ENCODE measurements at regions not wholly inside any gene's neighbourhood (a gene's known extent, or its start where the extent isn't known, plus 50 kb on each side); places are given as distances from the start of the nearest gene placed in this dataset.

- WGBS (ENCODE audit: insufficient coverage, insufficient read length) = no CpG with 5 or more reads among the region's 2 CpGs
- no peaks in the 10 kb centered on the region for H3K36me3 ChIP-seq (ENCODE audit: control insufficient read depth, insufficient read depth, low read length)
- no peak for DNase-seq (ENCODE audit: low read depth, low spot score)
- no peaks in the 10 kb centered on the region for H3K4me1 ChIP-seq (ENCODE audit: control insufficient read depth, insufficient read depth, low read length)
- H3K4me3 ChIP-seq (ENCODE audit: low read length) = no peak overlapping the region
- H3K27me3 ChIP-seq (ENCODE audit: control insufficient read depth, insufficient read depth, low read length) = no peaks in the 10 kb centered on the region
- no peaks in the 10 kb centered on the region for H3K9me3 ChIP-seq (ENCODE audit: control insufficient read depth, insufficient read depth, low read length)
- no peak overlapping the region for H3K27ac ChIP-seq (ENCODE audit: low read length)
Measured at GRCh38 chr5:28726815-28727214, 1688.4 kb upstream of the CDH9 start.

GRCh38 chr5:28725001-28725400 lies 1686.6 kb upstream of the CDH9 start:
- no peak for DNase-seq (ENCODE audit: low read depth, low spot score)
- no peaks in the 10 kb centered on the region for H3K27me3 ChIP-seq (ENCODE audit: control insufficient read depth, insufficient read depth, low read length)
- H3K4me1 ChIP-seq (ENCODE audit: control insufficient read depth, insufficient read depth, low read length) = no peaks in the 10 kb centered on the region
- no peaks in the 10 kb centered on the region for H3K9me3 ChIP-seq (ENCODE audit: control insufficient read depth, insufficient read depth, low read length)
- no peak overlapping the region for H3K4me3 ChIP-seq (ENCODE audit: low read length)
- no peak overlapping the region for H3K27ac ChIP-seq (ENCODE audit: low read length)
- H3K36me3 ChIP-seq (ENCODE audit: control insufficient read depth, insufficient read depth, low read length) = no peaks in the 10 kb centered on the region
- no CpG with 5 or more reads among the region's 3 CpGs for whole genome bisulfite sequencing (ENCODE audit: insufficient coverage, insufficient read length)

- no peaks in the 10 kb centered on the region for H3K27me3 ChIP-seq (ENCODE audit: control insufficient read depth, insufficient read depth, low read length)
- no peaks in the 10 kb centered on the region for H3K4me1 ChIP-seq (ENCODE audit: control insufficient read depth, insufficient read depth, low read length)
- no peak overlapping the region for H3K27ac ChIP-seq (ENCODE audit: low read length)
- H3K36me3 ChIP-seq (ENCODE audit: control insufficient read depth, insufficient read depth, low read length) = no peaks in the 10 kb centered on the region
- WGBS (ENCODE audit: insufficient coverage, insufficient read length) = no CpG with 5 or more reads among the region's 4 CpGs
- DNase-seq (ENCODE audit: low read depth, low spot score) = no peak
- H3K9me3 ChIP-seq (ENCODE audit: control insufficient read depth, insufficient read depth, low read length) = no peaks in the 10 kb centered on the region
- no peak overlapping the region for H3K4me3 ChIP-seq (ENCODE audit: low read length)
Measured at GRCh38 chr5:28714907-28715698, 1676.7 kb upstream of the CDH9 start.

GRCh38 chr5:28710360-28710759 lies 1672.0 kb upstream of the CDH9 start:
- DNase-seq (ENCODE audit: low read depth, low spot score) = no peak
- no peaks in the 10 kb centered on the region for H3K4me1 ChIP-seq (ENCODE audit: control insufficient read depth, insufficient read depth, low read length)
- H3K27me3 ChIP-seq (ENCODE audit: control insufficient read depth, insufficient read depth, low read length) = no peaks in the 10 kb centered on the region
- no peaks in the 10 kb centered on the region for H3K9me3 ChIP-seq (ENCODE audit: control insufficient read depth, insufficient read depth, low read length)
- H3K4me3 ChIP-seq (ENCODE audit: low read length) = no peak overlapping the region
- no peak overlapping the region for H3K27ac ChIP-seq (ENCODE audit: low read length)
- H3K36me3 ChIP-seq (ENCODE audit: control insufficient read depth, insufficient read depth, low read length) = no peaks in the 10 kb centered on the region

- whole genome bisulfite sequencing (ENCODE audit: insufficient coverage, insufficient read length) = no CpG with 5 or more reads among the region's 5 CpGs
- Histone ChIP-seq H3K4me1 (ENCODE audit: control insufficient read depth, insufficient read depth, low read length) (no peaks in the 10 kb centered on the region), H3K27me3 (ENCODE audit: control insufficient read depth, insufficient read depth, low read length) (no peaks in the 10 kb centered on the region), H3K9me3 (ENCODE audit: control insufficient read depth, insufficient read depth, low read length) (no peaks in the 10 kb centered on the region), H3K27ac (ENCODE audit: low read length) (no peak overlapping the region), H3K4me3 (ENCODE audit: low read length) (no peak overlapping the region), H3K36me3 (ENCODE audit: control insufficient read depth, insufficient read depth, low read length) (no peaks in the 10 kb centered on the region)
- DNase-seq (ENCODE audit: low read depth, low spot score) = no peak
Measured at GRCh38 chr5:28708472-28708871, 1670.1 kb upstream of the CDH9 start.

- Histone ChIP-seq H3K4me1 (ENCODE audit: control insufficient read depth, insufficient read depth, low read length) (no peaks in the 10 kb centered on the region), H3K36me3 (ENCODE audit: control insufficient read depth, insufficient read depth, low read length) (no peaks in the 10 kb centered on the region), H3K27me3 (ENCODE audit: control insufficient read depth, insufficient read depth, low read length) (no peaks in the 10 kb centered on the region), H3K27ac (ENCODE audit: low read length) (no peak overlapping the region), H3K9me3 (ENCODE audit: control insufficient read depth, insufficient read depth, low read length) (no peaks in the 10 kb centered on the region), H3K4me3 (ENCODE audit: low read length) (no peak overlapping the region)
- DNase-seq (ENCODE audit: low read depth, low spot score) = no peak
Measured at GRCh38 chr5:28707706-28708105, 1669.3 kb upstream of the CDH9 start.

- H3K36me3 ChIP-seq (ENCODE audit: control insufficient read depth, insufficient read depth, low read length) = no peaks in the 10 kb centered on the region
- H3K9me3 ChIP-seq (ENCODE audit: control insufficient read depth, insufficient read depth, low read length) = no peaks in the 10 kb centered on the region
- no peak overlapping the region for H3K4me3 ChIP-seq (ENCODE audit: low read length)
- H3K27ac ChIP-seq (ENCODE audit: low read length) = no peak overlapping the region
- H3K27me3 ChIP-seq (ENCODE audit: control insufficient read depth, insufficient read depth, low read length) = no peaks in the 10 kb centered on the region
- H3K4me1 ChIP-seq (ENCODE audit: control insufficient read depth, insufficient read depth, low read length) = no peaks in the 10 kb centered on the region
- no peak for DNase-seq (ENCODE audit: low read depth, low spot score)
- WGBS (ENCODE audit: insufficient coverage, insufficient read length) = no CpG with 5 or more reads among the region's 1 CpG
Measured at GRCh38 chr5:28703651-28704260, 1665.4 kb upstream of the CDH9 start.

GRCh38 chr5:28691526-28691925 lies 1653.1 kb upstream of the CDH9 start:
- H3K4me3 ChIP-seq (ENCODE audit: low read length) = no peak overlapping the region
- no peaks in the 10 kb centered on the region for H3K9me3 ChIP-seq (ENCODE audit: control insufficient read depth, insufficient read depth, low read length)
- H3K27me3 ChIP-seq (ENCODE audit: control insufficient read depth, insufficient read depth, low read length) = no peaks in the 10 kb centered on the region
- H3K4me1 ChIP-seq (ENCODE audit: control insufficient read depth, insufficient read depth, low read length) = no peaks in the 10 kb centered on the region
- DNase-seq (ENCODE audit: low read depth, low spot score) = no peak
- H3K36me3 ChIP-seq (ENCODE audit: control insufficient read depth, insufficient read depth, low read length) = no peaks in the 10 kb centered on the region
- H3K27ac ChIP-seq (ENCODE audit: low read length) = no peak overlapping the region

GRCh38 chr5:28685794-28686193 lies 1647.4 kb upstream of the CDH9 start:
- Histone ChIP-seq H3K9me3 (ENCODE audit: control insufficient read depth, insufficient read depth, low read length) (no peaks in the 10 kb centered on the region), H3K27me3 (ENCODE audit: control insufficient read depth, insufficient read depth, low read length) (no peaks in the 10 kb centered on the region), H3K4me3 (ENCODE audit: low read length) (no peak overlapping the region), H3K36me3 (ENCODE audit: control insufficient read depth, insufficient read depth, low read length) (no peaks in the 10 kb centered on the region), H3K27ac (ENCODE audit: low read length) (no peak overlapping the region), H3K4me1 (ENCODE audit: control insufficient read depth, insufficient read depth, low read length) (no peaks in the 10 kb centered on the region)
- WGBS (ENCODE audit: insufficient coverage, insufficient read length) = no CpG with 5 or more reads among the region's 6 CpGs
- DNase-seq (ENCODE audit: low read depth, low spot score) = no peak

- Histone ChIP-seq H3K4me1 (ENCODE audit: control insufficient read depth, insufficient read depth, low read length) (no peaks in the 10 kb centered on the region), H3K27ac (ENCODE audit: low read length) (no peak overlapping the region), H3K4me3 (ENCODE audit: low read length) (no peak overlapping the region), H3K9me3 (ENCODE audit: control insufficient read depth, insufficient read depth, low read length) (no peaks in the 10 kb centered on the region), H3K27me3 (ENCODE audit: control insufficient read depth, insufficient read depth, low read length) (no peaks in the 10 kb centered on the region), H3K36me3 (ENCODE audit: control insufficient read depth, insufficient read depth, low read length) (no peaks in the 10 kb centered on the region)
- DNase-seq (ENCODE audit: low read depth, low spot score) = no peak
Measured at GRCh38 chr5:28678899-28679298, 1640.5 kb upstream of the CDH9 start.

GRCh38 chr5:28666110-28666509 lies 1627.7 kb upstream of the CDH9 start:
- no peaks in the 10 kb centered on the region; the same call in 1 of the 2 replicates for H3K9me3 ChIP-seq (ENCODE audit: control insufficient read depth, insufficient read depth, low read length)

More at GRCh38 chr5:28666110-28666509, 1627.7 kb upstream of the CDH9 start:
- Histone ChIP-seq H3K27ac (ENCODE audit: low read length) (no peak overlapping the region), H3K4me3 (ENCODE audit: low read length) (no peak overlapping the region), H3K27me3 (ENCODE audit: control insufficient read depth, insufficient read depth, low read length) (no peaks in the 10 kb centered on the region), H3K4me1 (ENCODE audit: control insufficient read depth, insufficient read depth, low read length) (no peaks in the 10 kb centered on the region), H3K36me3 (ENCODE audit: control insufficient read depth, insufficient read depth, low read length) (no peaks in the 10 kb centered on the region)
- no peak for DNase-seq (ENCODE audit: low read depth, low spot score)
- WGBS (ENCODE audit: insufficient coverage, insufficient read length) = no CpG with 5 or more reads among the region's 1 CpG

Measured in iPS DF 6.9 (cell line).